Activated naive CD8-positive, alpha-beta T cell treated with anti-CD3 and anti-CD28 coated beads, Interleukin-2, amount 50 U/mL, for 24 hours (primary cell): ENCODE measurements at regions not wholly inside any gene's neighbourhood (a gene's known extent, or its start where the extent isn't known, plus 50 kb on each side); places are given as distances from the start of the nearest gene placed in this dataset.
A peak's percentile ranks its signal among the peaks of the same experiment; 100 is the strongest.

ENCODE experiments used
- ATAC-seq: fragments of 150-1000 bp; cut with Tn5 transposase; one replicate; pipeline ENCODE4 v1.10.0; 2021
- DNase-seq: peaks from one replicate; pipeline ENCODE4 v3.0.0; 2021
- H3K27ac Mint-ChIP-seq: one replicate; pipeline ENCODE4 v1.8.0; 2021; ENCODE audit warnings: mild to moderate bottlenecking, mixed read lengths
- H3K27me3 Mint-ChIP-seq: one replicate; pipeline ENCODE4 v1.8.0; 2021; ENCODE audit warnings: mixed read lengths
- H3K36me3 Mint-ChIP-seq: one replicate; pipeline ENCODE4 v1.8.0; 2021; ENCODE audit warnings: low read depth, mixed read lengths
- H3K4me1 Mint-ChIP-seq: one replicate; pipeline ENCODE4 v1.8.0; 2021; ENCODE audit warnings: mixed read lengths
- H3K4me3 Mint-ChIP-seq: one replicate; pipeline ENCODE4 v1.8.0; 2021; ENCODE audit warnings: mild to moderate bottlenecking, moderate library complexity, mixed read lengths
- H3K9me3 Mint-ChIP-seq: one replicate; pipeline ENCODE4 v1.8.0; 2021; ENCODE audit warnings: mixed read lengths

- H3K27ac Mint-ChIP-seq: no peak overlapping the region
- ATAC-seq: no peak
These were observed 121.1 kb upstream of the SEMA6A start for GRCh38 chr5:116695681-116696080.

GRCh38 chr5:116686438-116686837 lies 111.8 kb upstream of the SEMA6A start:
- H3K27ac Mint-ChIP-seq: no peak overlapping the region
- H3K9me3 Mint-ChIP-seq: no peaks in the 10 kb centered on the region
- H3K4me3 Mint-ChIP-seq: no peak overlapping the region
- ATAC-seq (no peak), DNase-seq (no peak)
- no peaks in the 10 kb centered on the region for H3K4me1 Mint-ChIP-seq
- peaks cover 5% of the 10 kb centered on the region for H3K27me3 Mint-ChIP-seq
- no peaks in the 10 kb centered on the region for H3K36me3 Mint-ChIP-seq

More at GRCh38 chr5:116695681-116696080, 121.1 kb upstream of the SEMA6A start:
- Mint-ChIP-seq H3K27me3 (no peaks in the 10 kb centered on the region), H3K4me3 (no peak overlapping the region), H3K9me3 (no peaks in the 10 kb centered on the region), H3K4me1 (no peaks in the 10 kb centered on the region), H3K36me3 (no peaks in the 10 kb centered on the region)
- DNase-seq: no peak

- no peak overlapping the region for H3K27ac Mint-ChIP-seq
- no peak for DNase-seq
- ATAC-seq: no peak
- no peaks in the 10 kb centered on the region for H3K36me3 Mint-ChIP-seq
- no peaks in the 10 kb centered on the region for H3K9me3 Mint-ChIP-seq
- H3K4me3 Mint-ChIP-seq: no peak overlapping the region
- H3K27me3 Mint-ChIP-seq: peaks cover 5% of the 10 kb centered on the region
- H3K4me1 Mint-ChIP-seq: no peaks in the 10 kb centered on the region
These were observed 111.3 kb upstream of the SEMA6A start for GRCh38 chr5:116685931-116686330.

- Mint-ChIP-seq H3K9me3 (no peaks in the 10 kb centered on the region), H3K27me3 (peaks cover 5% of the 10 kb centered on the region), H3K27ac (no peak overlapping the region), H3K4me3 (no peak overlapping the region), H3K4me1 (no peaks in the 10 kb centered on the region), H3K36me3 (no peaks in the 10 kb centered on the region)
- DNase-seq (no peak), ATAC-seq (no peak)
These were observed 110.4 kb upstream of the SEMA6A start for GRCh38 chr5:116685069-116685468.

- Mint-ChIP-seq H3K27ac (no peak overlapping the region), H3K4me3 (no peak overlapping the region), H3K27me3 (peaks cover 5% of the 10 kb centered on the region), H3K36me3 (no peaks in the 10 kb centered on the region), H3K4me1 (no peaks in the 10 kb centered on the region), H3K9me3 (no peaks in the 10 kb centered on the region)
- ATAC-seq (peak; percentile 40), DNase-seq (no peak)
These were observed 106.9 kb upstream of the SEMA6A start for GRCh38 chr5:116681334-116682013.

GRCh38 chr5:116675626-116675910 lies 100.9 kb upstream of the SEMA6A start:
- H3K27me3 Mint-ChIP-seq: peaks cover 8% of the 10 kb centered on the region
- H3K4me1 Mint-ChIP-seq: no peaks in the 10 kb centered on the region
- no peaks in the 10 kb centered on the region for H3K36me3 Mint-ChIP-seq
- H3K9me3 Mint-ChIP-seq: no peaks in the 10 kb centered on the region
- ATAC-seq (no peak), DNase-seq (no peak)
- no peak overlapping the region for H3K27ac Mint-ChIP-seq
- H3K4me3 Mint-ChIP-seq: no peak overlapping the region

GRCh38 chr5:116674881-116675625 lies 100.4 kb upstream of the SEMA6A start:
- Mint-ChIP-seq H3K27ac (no peak overlapping the region), H3K36me3 (no peaks in the 10 kb centered on the region), H3K9me3 (no peaks in the 10 kb centered on the region), H3K4me1 (no peaks in the 10 kb centered on the region), H3K27me3 (peaks cover 8% of the 10 kb centered on the region), H3K4me3 (no peak overlapping the region)
- no peak for DNase-seq
- no peak for ATAC-seq

- no peak overlapping the region for H3K27ac Mint-ChIP-seq
- no peaks in the 10 kb centered on the region for H3K9me3 Mint-ChIP-seq
- no peaks in the 10 kb centered on the region for H3K4me1 Mint-ChIP-seq
- H3K36me3 Mint-ChIP-seq: no peaks in the 10 kb centered on the region
- ATAC-seq (no peak), DNase-seq (no peak)
- no peak overlapping the region for H3K4me3 Mint-ChIP-seq
- peaks cover 8% of the 10 kb centered on the region for H3K27me3 Mint-ChIP-seq
These were observed 98.8 kb upstream of the SEMA6A start for GRCh38 chr5:116673453-116673852.

GRCh38 chr5:116672203-116672602 lies 97.6 kb upstream of the SEMA6A start:
- no peaks in the 10 kb centered on the region for H3K4me1 Mint-ChIP-seq
- peaks cover 5% of the 10 kb centered on the region for H3K27me3 Mint-ChIP-seq
- DNase-seq (no peak), ATAC-seq (no peak)
- H3K27ac Mint-ChIP-seq: no peak overlapping the region
- no peaks in the 10 kb centered on the region for H3K36me3 Mint-ChIP-seq
- H3K9me3 Mint-ChIP-seq: no peaks in the 10 kb centered on the region
- H3K4me3 Mint-ChIP-seq: no peak overlapping the region

- Mint-ChIP-seq H3K9me3 (no peaks in the 10 kb centered on the region), H3K4me3 (no peak overlapping the region), H3K27me3 (peaks cover 5% of the 10 kb centered on the region), H3K4me1 (no peaks in the 10 kb centered on the region), H3K27ac (no peak overlapping the region), H3K36me3 (no peaks in the 10 kb centered on the region)
- no peak for ATAC-seq
- no peak for DNase-seq
These were observed 96.7 kb upstream of the SEMA6A start for GRCh38 chr5:116671211-116671736.

- Mint-ChIP-seq H3K27me3 (peaks cover 2% of the 10 kb centered on the region), H3K4me1 (no peaks in the 10 kb centered on the region), H3K36me3 (no peaks in the 10 kb centered on the region), H3K27ac (no peak overlapping the region), H3K4me3 (no peak overlapping the region), H3K9me3 (no peaks in the 10 kb centered on the region)
- ATAC-seq: no peak
- DNase-seq: no peak
These were observed 94.8 kb upstream of the SEMA6A start for GRCh38 chr5:116669261-116670031.

- no peaks in the 10 kb centered on the region for H3K36me3 Mint-ChIP-seq
- H3K4me1 Mint-ChIP-seq: no peaks in the 10 kb centered on the region
- H3K27ac Mint-ChIP-seq: no peak overlapping the region
- DNase-seq: no peak
- H3K27me3 Mint-ChIP-seq: peaks cover 2% of the 10 kb centered on the region
- no peak overlapping the region for H3K4me3 Mint-ChIP-seq
- no peaks in the 10 kb centered on the region for H3K9me3 Mint-ChIP-seq
- ATAC-seq: no peak
These were observed 93.8 kb upstream of the SEMA6A start for GRCh38 chr5:116668390-116668789.

- no peaks in the 10 kb centered on the region for H3K9me3 Mint-ChIP-seq
- peaks cover 2% of the 10 kb centered on the region for H3K27me3 Mint-ChIP-seq
- no peak for DNase-seq
- no peaks in the 10 kb centered on the region for H3K4me1 Mint-ChIP-seq
- no peak overlapping the region for H3K4me3 Mint-ChIP-seq
- no peak for ATAC-seq
- no peak overlapping the region for H3K27ac Mint-ChIP-seq
- no peaks in the 10 kb centered on the region for H3K36me3 Mint-ChIP-seq
These were observed 92.3 kb upstream of the SEMA6A start for GRCh38 chr5:116666901-116667300.

- no peak overlapping the region for H3K27ac Mint-ChIP-seq
- no peak overlapping the region for H3K4me3 Mint-ChIP-seq
- no peaks in the 10 kb centered on the region for H3K36me3 Mint-ChIP-seq
- no peaks in the 10 kb centered on the region for H3K9me3 Mint-ChIP-seq
- DNase-seq (no peak), ATAC-seq (no peak)
- peaks cover 4% of the 10 kb centered on the region for H3K27me3 Mint-ChIP-seq
- H3K4me1 Mint-ChIP-seq: no peaks in the 10 kb centered on the region
These were observed 90.4 kb upstream of the SEMA6A start for GRCh38 chr5:116664988-116665387.

- no peaks in the 10 kb centered on the region for H3K4me1 Mint-ChIP-seq
- H3K27ac Mint-ChIP-seq: no peak overlapping the region
- ATAC-seq (no peak), DNase-seq (no peak)
- H3K36me3 Mint-ChIP-seq: no peaks in the 10 kb centered on the region
- peaks cover 4% of the 10 kb centered on the region for H3K27me3 Mint-ChIP-seq
- no peaks in the 10 kb centered on the region for H3K9me3 Mint-ChIP-seq
- no peak overlapping the region for H3K4me3 Mint-ChIP-seq
These were observed 88.5 kb upstream of the SEMA6A start for GRCh38 chr5:116663081-116663480.
